Right atrium auricular region (tissue), 2 donors: ENCODE measurements at regions not wholly inside any gene's neighbourhood (a gene's known extent, or its start where the extent isn't known, plus 50 kb on each side); places are given as distances from the start of the nearest gene placed in this dataset.
"Not testable (repeated sequence)": the region's sequence is repeated elsewhere in the genome, so short reads cannot be mapped to it uniquely, and the experiment has no call there.

Experiments used
- DNase-seq: peaks from one replicate; pipeline ENCODE4 v3.0.0-alpha.2; 2019; ENCODE audit warnings: low spot score
- H3K27ac ChIP-seq, 2 donors: fragments of 200-600 bp; sonication (generic); 1 replicate in 1 of 2; 2 replicates in 1 of 2; pipeline ENCODE4 v1.5.1; 2016 to 2019
- H3K27me3 ChIP-seq, 2 donors: fragments of 200-600 bp; sonication (generic); one replicate each; pipeline versions ENCODE4 v1.5.1 to v1.6.0; 2017 to 2019
- H3K36me3 ChIP-seq: fragments of 200-600 bp; sonication (generic); one replicate; pipeline ENCODE4 v1.5.1; 2016
- H3K4me1 ChIP-seq, 2 donors: fragments of 200-600 bp; sonication (generic); one replicate each; pipeline versions ENCODE4 v1.5.1 to v1.6.0; 2017 to 2019
- H3K4me3 ChIP-seq, 2 donors: fragments of 200-600 bp; sonication (generic); 1 replicate in 1 of 2; 2 replicates in 1 of 2; pipeline ENCODE4 v1.5.1; 2017 to 2019; ENCODE audit warnings: mild to moderate bottlenecking in 1 of 2, moderate library complexity in 1 of 2
- H3K9me3 ChIP-seq, 2 donors: fragments of 200-600 bp; sonication (generic); one replicate each; pipeline ENCODE4 v1.5.1; 2019
- CTCF ChIP-seq, 2 donors: fragments of 200-600 bp; sonication (generic); IDR thresholded peaks; one replicate each; pipeline ENCODE4 v1.5.1; 2019; ENCODE audit warnings: antibody characterized with exemption in 2 of 2

- H3K36me3 ChIP-seq = not testable (repeated sequence)
Observed at GRCh38 chr19:23984911-23985310, 70.2 kb downstream of the ZNF726 start.

GRCh38 chr19:23986623-23987022 is 71.9 kb downstream of the ZNF726 start:
- Histone ChIP-seq H3K27ac (no peak overlapping the region), H3K36me3 (no peaks in the 10 kb centered on the region), H3K4me3 (no peak overlapping the region), H3K27me3 (no peaks in the 10 kb centered on the region), H3K9me3 (no peaks in the 10 kb centered on the region), H3K4me1 (no peaks in the 10 kb centered on the region)
- no peak for DNase-seq
- TF ChIP-seq CTCF (IDR thresholded peaks at IDR 0.05) = no peak

More at GRCh38 chr19:23984911-23985310, 70.2 kb downstream of the ZNF726 start:
- not testable (repeated sequence) for DNase-seq, H3K4me3 ChIP-seq, H3K27ac ChIP-seq, H3K4me1 ChIP-seq, H3K9me3 ChIP-seq, H3K27me3 ChIP-seq

GRCh38 chr19:23991170-23991569 is 76.5 kb downstream of the ZNF726 start:
- H3K9me3 ChIP-seq = no peaks in the 10 kb centered on the region
- peak; percentile 49 for DNase-seq
- no peaks in the 10 kb centered on the region for H3K27me3 ChIP-seq
- no peaks in the 10 kb centered on the region for H3K36me3 ChIP-seq
- no peaks in the 10 kb centered on the region for H3K4me1 ChIP-seq
- no peak overlapping the region for H3K27ac ChIP-seq
- TF ChIP-seq CTCF (IDR thresholded peaks at IDR 0.05) = no peak
- H3K4me3 ChIP-seq = no peak overlapping the region

GRCh38 chr19:23992348-23992747 is 77.7 kb downstream of the ZNF726 start:
- TF ChIP-seq CTCF (IDR thresholded peaks at IDR 0.05) = no peak
- no peak for DNase-seq
- H3K36me3 ChIP-seq = no peaks in the 10 kb centered on the region
- no peak overlapping the region for H3K4me3 ChIP-seq
- H3K4me1 ChIP-seq = no peaks in the 10 kb centered on the region
- H3K9me3 ChIP-seq = no peaks in the 10 kb centered on the region
- H3K27me3 ChIP-seq = no peaks in the 10 kb centered on the region
- H3K27ac ChIP-seq = no peak overlapping the region

GRCh38 chr19:23993440-23993839 is 78.8 kb downstream of the ZNF726 start:
- no peak for TF ChIP-seq CTCF (IDR thresholded peaks at IDR 0.05)
- H3K9me3 ChIP-seq = no peaks in the 10 kb centered on the region
- no peaks in the 10 kb centered on the region for H3K27me3 ChIP-seq
- no peaks in the 10 kb centered on the region for H3K4me1 ChIP-seq
- H3K4me3 ChIP-seq = no peak overlapping the region
- DNase-seq = no peak
- no peaks in the 10 kb centered on the region for H3K36me3 ChIP-seq
- no peak overlapping the region for H3K27ac ChIP-seq

- DNase-seq = no peak
Observed at GRCh38 chr19:23996549-23996948, 81.9 kb downstream of the ZNF726 start.

More at GRCh38 chr19:23996549-23996948, 81.9 kb downstream of the ZNF726 start:
- no peak overlapping the region for H3K27ac ChIP-seq
- H3K27me3 ChIP-seq = no peaks in the 10 kb centered on the region
- no peak overlapping the region for H3K4me3 ChIP-seq
- no peaks in the 10 kb centered on the region for H3K4me1 ChIP-seq
- no peaks in the 10 kb centered on the region for H3K36me3 ChIP-seq
- TF ChIP-seq CTCF (IDR thresholded peaks at IDR 0.05) = peak in 1 of 2 donors; percentile 25
- H3K9me3 ChIP-seq = no peaks in the 10 kb centered on the region
